CD1c-positive myeloid dendritic cell (primary cell): ENCODE measurements at regions not wholly inside any gene's neighbourhood (a gene's known extent, or its start where the extent isn't known, plus 50 kb on each side); places are given as distances from the start of the nearest gene placed in this dataset.
"Not testable (repeated sequence)": the region's sequence is repeated elsewhere in the genome, so short reads cannot be mapped to it uniquely, and the experiment has no call there.

Experiments
- DNase-seq: peaks from one replicate; pipeline ENCODE4 v3.0.0-alpha.2; 2016; ENCODE audit errors: extremely low spot score

- DNase-seq: no peak
Measured at GRCh38 chr16:65283181-65283651, 161.4 kb upstream of the CDH11 start.

- no peak for DNase-seq
Measured at GRCh38 chr16:65281586-65281985, 159.7 kb upstream of the CDH11 start.

- no peak for DNase-seq
Measured at GRCh38 chr16:65280845-65281512, 159.1 kb upstream of the CDH11 start.

- DNase-seq: no peak
Measured at GRCh38 chr16:65279576-65279975, 157.7 kb upstream of the CDH11 start.

GRCh38 chr16:65278874-65279273 lies 157.0 kb upstream of the CDH11 start:
- no peak for DNase-seq

GRCh38 chr16:65274566-65274965 lies 152.7 kb upstream of the CDH11 start:
- no peak for DNase-seq

GRCh38 chr16:65272699-65273414 lies 151.0 kb upstream of the CDH11 start:
- no peak for DNase-seq

- no peak for DNase-seq
Measured at GRCh38 chr16:65271996-65272395, 150.1 kb upstream of the CDH11 start.

GRCh38 chr16:65268331-65268730 lies 146.5 kb upstream of the CDH11 start:
- no peak for DNase-seq

- no peak for DNase-seq
Measured at GRCh38 chr16:65263896-65264295, 142.0 kb upstream of the CDH11 start.

GRCh38 chr16:65260746-65261145 lies 138.9 kb upstream of the CDH11 start:
- DNase-seq: no peak

- no peak for DNase-seq
Measured at GRCh38 chr16:65254144-65254543, 132.3 kb upstream of the CDH11 start.

- no peak for DNase-seq
Measured at GRCh38 chr16:65249768-65250167, 127.9 kb upstream of the CDH11 start.

GRCh38 chr16:65244787-65245186 lies 122.9 kb upstream of the CDH11 start:
- DNase-seq: no peak

- DNase-seq: no peak
Measured at GRCh38 chr16:65235339-65236177, 113.7 kb upstream of the CDH11 start.

- not testable (repeated sequence) for DNase-seq
Measured at GRCh38 chr16:65234721-65235320, 113.0 kb upstream of the CDH11 start.

GRCh38 chr16:65229191-65229662 lies 107.4 kb upstream of the CDH11 start:
- no peak for DNase-seq

- DNase-seq: no peak
Measured at GRCh38 chr16:65227150-65227835, 105.4 kb upstream of the CDH11 start.

GRCh38 chr16:65226077-65226476 lies 104.2 kb upstream of the CDH11 start:
- no peak for DNase-seq

- DNase-seq: no peak
Measured at GRCh38 chr16:65225488-65225887, 103.6 kb upstream of the CDH11 start.

GRCh38 chr16:65224994-65225393 lies 103.1 kb upstream of the CDH11 start:
- no peak for DNase-seq
